Caco-2 (cell line): ENCODE measurements at regions not wholly inside any gene's neighbourhood (a gene's known extent, or its start where the extent isn't known, plus 50 kb on each side); places are given as distances from the start of the nearest gene placed in this dataset.

Experiments used
- BruUV-seq: library from RNA; stranded (reverse); fragments of 400-500 nt; replicated peaks from 2 replicates; lab custom pipeline; 2021; lab: Mats Ljungman, UMichigan
- CTCF ChIA-PET: fragments of 300-600 bp; sonication (Branson Sonifier 250); formaldehyde crosslinking; loops from one replicate; lab custom pipeline; 2022; ENCODE audit warnings: antibody characterized with exemption; lab: Charles Lee
- POLR2A ChIA-PET: fragments of 300-600 bp; sonication (Branson Sonifier 250); formaldehyde crosslinking; loops from one replicate; lab custom pipeline; 2022; ENCODE audit warnings: antibody characterized with exemption; lab: Charles Lee
- DNase-seq, 2 experiments: peaks; one replicate each; pipeline versions ENCODE4 v3.0.0 to v3.0.0-alpha.2; 2020 to 2022
- H3K27me3 ChIP-seq: replicated peaks from 2 replicates; pipeline ENCODE4 v1.6.0; 2011; ENCODE audit warnings: low read length; ENCODE audit not compliant: control insufficient read depth, insufficient read depth
- H3K36me3 ChIP-seq: 2 replicates; pipeline ENCODE4 v1.5.1; 2011; ENCODE audit warnings: low read length; ENCODE audit not compliant: control insufficient read depth, insufficient read depth
- H3K4me1 ChIP-seq: fragments of 250-450 bp; sonication (Bioruptor Pico); 2 replicates; pipeline ENCODE4 v1.5.1; 2020; ENCODE audit warnings: mild to moderate bottlenecking
- H3K4me3 ChIP-seq: 2 replicates; pipeline ENCODE4 v1.5.1; 2011; ENCODE audit warnings: low read depth, mild to moderate bottlenecking, control low read depth, low read length
- H3K9me3 ChIP-seq: fragments of 250-450 bp; sonication (Bioruptor Pico); 2 replicates; pipeline ENCODE4 v1.5.1; 2020; ENCODE audit warnings: mild to moderate bottlenecking, moderate library complexity
- H3K27ac Mint-ChIP-seq: one replicate; pipeline ENCODE4 v1.8.0; 2022; ENCODE audit warnings: mixed read lengths; ENCODE audit not compliant: unreplicated experiment
- H3K27me3 Mint-ChIP-seq: one replicate; pipeline ENCODE4 v1.8.0; 2022; ENCODE audit warnings: mixed read lengths; ENCODE audit not compliant: insufficient read depth, unreplicated experiment
- H3K36me3 Mint-ChIP-seq: one replicate; pipeline ENCODE4 v1.8.0; 2022; ENCODE audit warnings: mild to moderate bottlenecking, mixed read lengths; ENCODE audit not compliant: insufficient read depth, unreplicated experiment
- H3K4me1 Mint-ChIP-seq: one replicate; pipeline ENCODE4 v1.8.0; 2022; ENCODE audit warnings: low read depth, mixed read lengths; ENCODE audit not compliant: unreplicated experiment
- H3K4me3 Mint-ChIP-seq: one replicate; pipeline ENCODE4 v1.8.0; 2022; ENCODE audit warnings: mild to moderate bottlenecking, moderate library complexity, mixed read lengths; ENCODE audit not compliant: unreplicated experiment
- H3K9me3 Mint-ChIP-seq: one replicate; pipeline ENCODE4 v1.8.0; 2022; ENCODE audit warnings: mixed read lengths; ENCODE audit not compliant: unreplicated experiment
- intact Hi-C: fragments of 100-400 bp; cut with micrococcal nuclease; formaldehyde crosslinking; loops from one replicate; pipeline ENCODE4 v1.10.0; 2022; ENCODE audit not compliant: unreplicated experiment
- TF ChIP-seq, protein P1 (sequence below), 2 experiments: fragments of 200-600 bp in 1 of 2; IDR thresholded peaks; 1 replicate in 1 of 2; 2 replicates in 1 of 2; pipeline versions ENCODE4 v1.5.1 to v1.8.0; 2011 to 2022; ENCODE audit warnings: antibody characterized with exemption in 1 of 2, control low read depth in 1 of 2, inconsistent platforms in 1 of 2, low read depth in 1 of 2, low read length in 1 of 2, mild to moderate bottlenecking in 1 of 2, moderate library complexity in 1 of 2; ENCODE audit not compliant: insufficient read depth in 1 of 2, severe bottlenecking in 1 of 2, unreplicated experiment in 1 of 2

GRCh38 chr2:181264001-181264400 lies 193.2 kb upstream of the ITGA4 start:
- H3K27ac Mint-ChIP-seq = no peak overlapping the region

DNA sequence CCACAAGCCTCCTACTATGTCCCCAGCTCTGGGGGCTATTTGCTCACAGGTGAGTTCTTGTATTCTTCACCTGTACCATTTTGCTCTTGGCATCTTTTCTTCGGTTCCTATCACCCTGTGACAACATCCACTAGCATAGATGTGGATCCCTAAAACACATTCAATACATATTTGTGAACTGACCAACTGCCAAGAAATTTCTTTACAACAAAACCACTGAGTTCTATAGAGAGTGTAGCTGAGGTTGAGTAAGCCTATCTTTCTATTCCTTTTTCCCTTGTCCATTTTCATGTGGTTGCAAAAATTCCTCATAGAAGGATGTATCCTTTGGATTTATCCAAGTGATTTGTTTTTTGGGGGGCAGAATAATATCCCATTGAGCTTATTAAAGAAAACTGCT lies 192.7 kb upstream of the ITGA4 start:
- Mint-ChIP-seq H3K27ac (no peak overlapping the region), H3K9me3 (no peaks in the 10 kb centered on the region), H3K4me1 (no peaks in the 10 kb centered on the region), H3K4me3 (no peak overlapping the region), H3K27me3 (peaks cover 5% of the 10 kb centered on the region), H3K36me3 (no peaks in the 10 kb centered on the region)
- DNase-seq = no peak
- BruUV-seq = no TSS peak
- TF ChIP-seq, protein P1, sequence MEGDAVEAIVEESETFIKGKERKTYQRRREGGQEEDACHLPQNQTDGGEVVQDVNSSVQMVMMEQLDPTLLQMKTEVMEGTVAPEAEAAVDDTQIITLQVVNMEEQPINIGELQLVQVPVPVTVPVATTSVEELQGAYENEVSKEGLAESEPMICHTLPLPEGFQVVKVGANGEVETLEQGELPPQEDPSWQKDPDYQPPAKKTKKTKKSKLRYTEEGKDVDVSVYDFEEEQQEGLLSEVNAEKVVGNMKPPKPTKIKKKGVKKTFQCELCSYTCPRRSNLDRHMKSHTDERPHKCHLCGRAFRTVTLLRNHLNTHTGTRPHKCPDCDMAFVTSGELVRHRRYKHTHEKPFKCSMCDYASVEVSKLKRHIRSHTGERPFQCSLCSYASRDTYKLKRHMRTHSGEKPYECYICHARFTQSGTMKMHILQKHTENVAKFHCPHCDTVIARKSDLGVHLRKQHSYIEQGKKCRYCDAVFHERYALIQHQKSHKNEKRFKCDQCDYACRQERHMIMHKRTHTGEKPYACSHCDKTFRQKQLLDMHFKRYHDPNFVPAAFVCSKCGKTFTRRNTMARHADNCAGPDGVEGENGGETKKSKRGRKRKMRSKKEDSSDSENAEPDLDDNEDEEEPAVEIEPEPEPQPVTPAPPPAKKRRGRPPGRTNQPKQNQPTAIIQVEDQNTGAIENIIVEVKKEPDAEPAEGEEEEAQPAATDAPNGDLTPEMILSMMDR (IDR thresholded peaks at IDR 0.05; ENCODE audit: insufficient read depth in 1 of 2, low read depth in 1 of 2, low read length in 1 of 2, severe bottlenecking in 1 of 2, unreplicated experiment in 1 of 2) = no peak
- H3K9me3 ChIP-seq = no peaks in the 10 kb centered on the region
- CTCF ChIA-PET = no interaction called here
- intact Hi-C loops = no loop called here
- POLR2A ChIA-PET = no interaction called here
- no peak overlapping the region for H3K4me3 ChIP-seq
- no peaks in the 10 kb centered on the region for H3K27me3 ChIP-seq
- no peaks in the 10 kb centered on the region for H3K4me1 ChIP-seq
- H3K36me3 ChIP-seq = no peaks in the 10 kb centered on the region

More at GRCh38 chr2:181264001-181264400, 193.2 kb upstream of the ITGA4 start:
- POLR2A ChIA-PET = no interaction called here
- TF ChIP-seq, protein P1 (IDR thresholded peaks at IDR 0.05; ENCODE audit: insufficient read depth in 1 of 2, low read depth in 1 of 2, low read length in 1 of 2, severe bottlenecking in 1 of 2, unreplicated experiment in 1 of 2) = no peak
- CTCF ChIA-PET = no interaction called here
- intact Hi-C loops = no loop called here
- DNase-seq = no peak
- BruUV-seq = no TSS peak
- Mint-ChIP-seq H3K4me3 (no peak overlapping the region), H3K36me3 (no peaks in the 10 kb centered on the region), H3K9me3 (no peaks in the 10 kb centered on the region), H3K4me1 (no peaks in the 10 kb centered on the region), H3K27me3 (peaks cover 2% of the 10 kb centered on the region)
- no peaks in the 10 kb centered on the region for H3K36me3 ChIP-seq
- no peaks in the 10 kb centered on the region for H3K4me1 ChIP-seq
- no peak overlapping the region for H3K4me3 ChIP-seq
- no peaks in the 10 kb centered on the region for H3K27me3 ChIP-seq
- no peaks in the 10 kb centered on the region for H3K9me3 ChIP-seq

DNA sequence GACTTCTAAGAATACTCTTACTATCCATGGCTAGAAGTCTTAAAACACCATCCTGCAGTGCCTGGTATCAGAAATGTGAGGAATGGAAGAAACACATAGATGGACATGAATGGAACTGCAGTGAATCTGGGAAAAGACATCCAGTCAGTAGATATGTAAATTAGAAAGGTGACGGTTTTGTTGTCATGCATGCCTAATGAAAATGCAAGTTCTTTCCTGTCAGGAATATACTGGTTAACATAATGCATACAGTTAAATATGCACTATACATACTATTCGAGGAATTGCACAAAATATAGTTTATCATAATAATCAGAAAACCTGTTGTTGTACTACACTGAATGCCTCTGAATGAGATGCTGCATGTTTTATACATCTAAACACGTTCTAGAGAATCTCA lies 190.6 kb upstream of the ITGA4 start:
- H3K4me1 ChIP-seq = no peaks in the 10 kb centered on the region
- H3K4me1 Mint-ChIP-seq = no peaks in the 10 kb centered on the region
- H3K36me3 ChIP-seq = no peaks in the 10 kb centered on the region
- H3K4me3 ChIP-seq = no peak overlapping the region
- DNase-seq = no peak
- H3K9me3 Mint-ChIP-seq = no peaks in the 10 kb centered on the region
- intact Hi-C loops = no loop called here
- CTCF ChIA-PET = no interaction called here
- TF ChIP-seq, protein P1 (IDR thresholded peaks at IDR 0.05; ENCODE audit: insufficient read depth in 1 of 2, low read depth in 1 of 2, low read length in 1 of 2, severe bottlenecking in 1 of 2, unreplicated experiment in 1 of 2) = no peak
- no peak overlapping the region for H3K4me3 Mint-ChIP-seq
- peaks cover 5% of the 10 kb centered on the region for H3K27me3 Mint-ChIP-seq
- H3K27ac Mint-ChIP-seq = no peak overlapping the region
- POLR2A ChIA-PET = no interaction called here
- no peaks in the 10 kb centered on the region for H3K36me3 Mint-ChIP-seq
- H3K9me3 ChIP-seq = no peaks in the 10 kb centered on the region
- no peaks in the 10 kb centered on the region for H3K27me3 ChIP-seq
- BruUV-seq = no TSS peak
